ENCODE measurements at regions not wholly inside any gene's neighbourhood (a gene's known extent, or its start where the extent isn't known, plus 50 kb on each side); places are given as distances from the start of the nearest gene placed in this dataset.
A peak's percentile ranks its signal among the peaks of the same experiment; 100 is the strongest.

DNA sequence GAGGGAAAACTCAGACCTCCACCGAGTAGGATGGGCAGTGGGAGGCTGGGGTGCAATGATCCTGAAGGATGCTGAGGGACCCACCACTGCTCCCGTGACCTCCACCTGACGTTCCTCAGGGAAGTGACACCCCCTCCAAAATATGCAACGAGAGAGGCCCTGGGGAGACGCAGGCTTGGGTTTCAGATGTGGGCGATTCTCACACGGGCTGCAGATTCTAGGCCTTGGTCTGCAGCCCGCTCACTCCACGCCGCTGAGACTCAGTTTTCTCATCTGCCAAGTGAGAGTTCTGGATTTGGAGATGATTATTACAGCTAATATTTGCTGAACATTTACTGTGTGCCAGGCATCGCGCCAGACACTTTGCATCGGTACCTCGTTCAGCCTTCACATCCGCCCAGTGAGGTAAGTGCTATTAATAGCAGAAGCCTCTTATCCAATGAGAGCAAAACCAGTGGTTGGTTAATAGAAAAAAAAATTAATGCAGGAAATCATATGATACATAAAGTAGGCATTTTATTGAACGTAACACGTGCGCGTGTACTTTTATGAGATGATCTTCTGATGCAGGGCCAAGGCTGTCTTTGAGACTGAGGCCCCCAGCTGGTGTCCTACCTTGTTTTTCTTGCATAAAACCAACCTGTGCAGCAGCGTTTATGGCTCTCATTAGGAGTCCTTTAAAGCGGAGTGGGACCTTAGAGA is 102.0 kb upstream of the RUNX3 start:
- Histone ChIP-seq H3K9ac (ENCODE audit: low read length) (no peak overlapping the region), H3K4me3 (ENCODE audit: low read length) (no peak overlapping the region), H2AFZ (ENCODE audit: low read length) (0 out of 2 replicates have a peak overlapping the region, but pooled peaks have one; percentile 8), H3K4me1 (ENCODE audit: low read length) (peaks cover 10% of the 10 kb centered on the region), H3K27me3 (replicated peaks; ENCODE audit: insufficient read depth, low read length) (no peaks in the 10 kb centered on the region), H3K27ac (ENCODE audit: low read length) (0 out of 2 replicates have a peak overlapping the region, but pooled peaks have one; percentile 8), H3K36me3 (replicated peaks; ENCODE audit: insufficient read depth, low read length) (no peaks in the 10 kb centered on the region), H3K9me3 (replicated peaks; ENCODE audit: insufficient read depth, low read length) (no peaks in the 10 kb centered on the region), H3K4me2 (ENCODE audit: low read depth, low read length) (no peak overlapping the region), H3F3A (ENCODE audit: insufficient read depth, low read length) (no peaks in the 10 kb centered on the region), H3K9me2 (replicated peaks; ENCODE audit: insufficient read depth, low read length) (no peaks in the 10 kb centered on the region), H3K79me2 (ENCODE audit: low read length) (no peaks in the 10 kb centered on the region), H4K20me1 (ENCODE audit: insufficient read depth, low read length) (no peaks in the 10 kb centered on the region)
- DNase-seq, result peak; percentile 73
- TF ChIP-seq, protein P1, sequence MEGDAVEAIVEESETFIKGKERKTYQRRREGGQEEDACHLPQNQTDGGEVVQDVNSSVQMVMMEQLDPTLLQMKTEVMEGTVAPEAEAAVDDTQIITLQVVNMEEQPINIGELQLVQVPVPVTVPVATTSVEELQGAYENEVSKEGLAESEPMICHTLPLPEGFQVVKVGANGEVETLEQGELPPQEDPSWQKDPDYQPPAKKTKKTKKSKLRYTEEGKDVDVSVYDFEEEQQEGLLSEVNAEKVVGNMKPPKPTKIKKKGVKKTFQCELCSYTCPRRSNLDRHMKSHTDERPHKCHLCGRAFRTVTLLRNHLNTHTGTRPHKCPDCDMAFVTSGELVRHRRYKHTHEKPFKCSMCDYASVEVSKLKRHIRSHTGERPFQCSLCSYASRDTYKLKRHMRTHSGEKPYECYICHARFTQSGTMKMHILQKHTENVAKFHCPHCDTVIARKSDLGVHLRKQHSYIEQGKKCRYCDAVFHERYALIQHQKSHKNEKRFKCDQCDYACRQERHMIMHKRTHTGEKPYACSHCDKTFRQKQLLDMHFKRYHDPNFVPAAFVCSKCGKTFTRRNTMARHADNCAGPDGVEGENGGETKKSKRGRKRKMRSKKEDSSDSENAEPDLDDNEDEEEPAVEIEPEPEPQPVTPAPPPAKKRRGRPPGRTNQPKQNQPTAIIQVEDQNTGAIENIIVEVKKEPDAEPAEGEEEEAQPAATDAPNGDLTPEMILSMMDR (IDR thresholded peaks at IDR 0.05; ENCODE audit: low read length), result no peak

DNA sequence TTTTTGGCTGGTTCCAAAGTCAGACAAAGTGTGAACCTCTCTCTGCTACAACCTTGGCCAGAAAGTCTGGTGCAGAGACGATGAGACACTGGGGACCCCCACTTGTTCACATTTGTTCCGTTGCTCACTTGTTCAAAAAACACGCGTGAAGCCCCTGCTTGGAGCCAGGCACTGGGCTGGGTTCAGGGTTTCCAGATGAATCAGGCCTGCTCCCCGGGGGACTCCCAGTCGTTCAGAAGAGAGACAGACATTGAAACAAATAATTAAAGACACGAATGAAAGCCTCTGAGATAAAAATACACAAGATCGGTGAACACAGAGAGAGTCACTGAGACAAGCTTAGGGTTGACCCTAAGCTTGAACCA is 101.5 kb upstream of the RUNX3 start:
- H3K9me2 ChIP-seq (replicated peaks; ENCODE audit: insufficient read depth, low read length), result no peaks in the 10 kb centered on the region
- H3K36me3 ChIP-seq (replicated peaks; ENCODE audit: insufficient read depth, low read length), result no peaks in the 10 kb centered on the region
- TF ChIP-seq EZH2 (optimal IDR thresholded peaks at IDR 0.05; ENCODE audit: low read depth, low read length), result no peak
- TF ChIP-seq EZH2phosphoT487 (IDR thresholded peaks at IDR 0.05; ENCODE audit: low read length), result no peak
- TF ChIP-seq, protein P1 (IDR thresholded peaks at IDR 0.05; ENCODE audit: low read length), result no peak
- no peak for DNase-seq
- no peaks in the 10 kb centered on the region for H3K9me3 ChIP-seq (replicated peaks; ENCODE audit: insufficient read depth, low read length)
- no peak overlapping the region for H3K4me3 ChIP-seq (ENCODE audit: low read length)
- H3K4me2 ChIP-seq (ENCODE audit: low read depth, low read length), result no peak overlapping the region
- no peaks in the 10 kb centered on the region for H3K27me3 ChIP-seq (replicated peaks; ENCODE audit: insufficient read depth, low read length)
- no peaks in the 10 kb centered on the region for H4K20me1 ChIP-seq (ENCODE audit: insufficient read depth, low read length)
- H3K27ac ChIP-seq (ENCODE audit: low read length), result no peak overlapping the region
- H3F3A ChIP-seq (ENCODE audit: insufficient read depth, low read length), result no peaks in the 10 kb centered on the region
- no peak overlapping the region for H2AFZ ChIP-seq (ENCODE audit: low read length)
- H3K4me1 ChIP-seq (ENCODE audit: low read length), result peaks cover 10% of the 10 kb centered on the region
- H3K9ac ChIP-seq (ENCODE audit: low read length), result no peak overlapping the region
- H3K79me2 ChIP-seq (ENCODE audit: low read length), result no peaks in the 10 kb centered on the region

DNA sequence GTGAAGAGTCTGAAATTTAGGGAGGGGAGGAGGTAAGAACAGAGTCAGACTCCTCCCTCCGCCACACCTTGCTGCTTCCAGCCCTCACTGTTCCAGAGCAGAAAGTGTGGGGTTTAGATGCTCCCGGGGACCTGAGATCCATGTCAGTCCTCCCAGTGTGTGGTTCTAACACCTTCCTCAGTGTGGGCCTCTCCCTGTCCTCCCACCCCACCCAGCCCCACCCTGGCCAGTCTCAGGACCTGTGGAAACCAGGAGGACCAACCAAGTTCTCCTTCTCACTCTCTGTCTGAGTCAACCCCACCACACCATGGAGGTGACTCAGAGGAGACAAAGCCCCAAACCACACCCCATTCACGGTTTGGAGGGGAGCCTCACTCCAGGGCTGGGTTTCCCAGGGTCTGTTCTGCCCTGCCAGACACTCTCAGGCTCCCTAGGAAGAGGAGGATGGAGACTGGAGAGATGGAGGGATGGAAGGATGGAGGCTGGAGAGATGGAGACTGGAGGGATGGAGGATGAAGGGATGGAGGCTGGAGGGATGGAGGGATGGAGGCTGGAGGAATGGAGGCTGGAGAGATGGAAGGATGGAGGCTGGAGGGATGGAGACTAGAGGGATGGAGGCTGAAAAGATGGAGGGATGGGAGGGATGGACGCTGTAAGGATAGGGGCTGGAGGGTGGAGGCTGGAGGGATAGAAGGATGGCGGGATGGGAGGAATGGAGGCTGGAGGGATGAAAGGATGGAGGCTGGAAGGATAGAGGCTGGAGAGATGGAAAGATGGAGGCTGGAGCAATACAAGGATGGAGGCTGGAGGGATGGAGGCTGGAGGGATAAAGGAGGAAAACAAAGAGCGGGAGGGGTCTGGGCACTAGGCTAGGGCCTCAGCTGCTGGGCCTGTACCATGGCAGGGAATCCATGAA is 100.9 kb upstream of the RUNX3 start:
- Histone ChIP-seq H3F3A (ENCODE audit: insufficient read depth, low read length) (no peaks in the 10 kb centered on the region), H3K9ac (ENCODE audit: low read length) (no peak overlapping the region), H3K9me3 (replicated peaks; ENCODE audit: insufficient read depth, low read length) (no peaks in the 10 kb centered on the region), H2AFZ (ENCODE audit: low read length) (no peak overlapping the region), H3K27ac (ENCODE audit: low read length) (no peak overlapping the region), H3K79me2 (ENCODE audit: low read length) (no peaks in the 10 kb centered on the region), H3K4me1 (ENCODE audit: low read length) (peaks cover 10% of the 10 kb centered on the region), H3K4me2 (ENCODE audit: low read depth, low read length) (no peak overlapping the region), H3K9me2 (replicated peaks; ENCODE audit: insufficient read depth, low read length) (no peaks in the 10 kb centered on the region), H3K36me3 (replicated peaks; ENCODE audit: insufficient read depth, low read length) (no peaks in the 10 kb centered on the region), H3K27me3 (replicated peaks; ENCODE audit: insufficient read depth, low read length) (no peaks in the 10 kb centered on the region), H3K4me3 (ENCODE audit: low read length) (no peak overlapping the region), H4K20me1 (ENCODE audit: insufficient read depth, low read length) (no peaks in the 10 kb centered on the region)
- TF ChIP-seq, protein P1 (IDR thresholded peaks at IDR 0.05; ENCODE audit: low read length), result no peak
- TF ChIP-seq EZH2phosphoT487 (IDR thresholded peaks at IDR 0.05; ENCODE audit: low read length) (no peak), EZH2 (optimal IDR thresholded peaks at IDR 0.05; ENCODE audit: low read depth, low read length) (no peak)
- no peak for DNase-seq

All from MM.1S (cell line).